OCI-LY7 (cell line): ENCODE measurements at regions not wholly inside any gene's neighbourhood (a gene's known extent, or its start where the extent isn't known, plus 50 kb on each side); places are given as distances from the start of the nearest gene placed in this dataset.
"Not testable (repeated sequence)": the region's sequence is repeated elsewhere in the genome, so short reads cannot be mapped to it uniquely, and the experiment has no call there.

ENCODE experiments used
- EZH2phosphoT487 ChIP-seq: fragments of 200-600 bp; sonication (generic); IDR thresholded peaks from 2 replicates; pipeline ENCODE4 v1.6.1; 2018; ENCODE audit warnings: low read depth, borderline replicate concordance, mild to moderate bottlenecking, mixed run types, antibody characterized with exemption, low read length, moderate library complexity, mixed read lengths
- TF ChIP-seq, protein P1 (sequence below): fragments of 200-600 bp; sonication (generic); conservative IDR thresholded peaks from 2 replicates; pipeline ENCODE4 v1.5.1; 2014; ENCODE audit warnings: mild to moderate bottlenecking, antibody characterized with exemption, low read length, moderate library complexity, mixed read lengths

DNA sequence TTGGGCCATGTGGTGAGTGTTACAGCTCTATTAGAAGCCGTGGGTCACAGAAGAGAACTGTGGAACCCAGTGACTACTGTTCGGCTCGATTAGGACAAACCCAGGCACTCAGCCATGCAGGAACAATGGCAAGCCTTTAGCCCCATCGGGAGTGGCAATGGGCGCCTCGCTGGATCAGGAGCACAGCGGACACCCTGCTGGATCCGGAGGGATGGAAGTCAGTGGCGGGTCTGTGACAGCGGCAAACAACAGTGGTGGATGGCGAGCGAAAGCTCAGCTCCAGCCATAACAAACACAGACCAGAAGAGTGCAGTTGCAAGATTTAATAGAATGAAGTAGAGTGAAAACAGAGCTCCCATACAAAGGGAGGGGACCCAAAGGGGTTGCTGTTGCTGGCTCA, 297.8 kb downstream of the ZPLD1 start:
- TF ChIP-seq, protein P1, sequence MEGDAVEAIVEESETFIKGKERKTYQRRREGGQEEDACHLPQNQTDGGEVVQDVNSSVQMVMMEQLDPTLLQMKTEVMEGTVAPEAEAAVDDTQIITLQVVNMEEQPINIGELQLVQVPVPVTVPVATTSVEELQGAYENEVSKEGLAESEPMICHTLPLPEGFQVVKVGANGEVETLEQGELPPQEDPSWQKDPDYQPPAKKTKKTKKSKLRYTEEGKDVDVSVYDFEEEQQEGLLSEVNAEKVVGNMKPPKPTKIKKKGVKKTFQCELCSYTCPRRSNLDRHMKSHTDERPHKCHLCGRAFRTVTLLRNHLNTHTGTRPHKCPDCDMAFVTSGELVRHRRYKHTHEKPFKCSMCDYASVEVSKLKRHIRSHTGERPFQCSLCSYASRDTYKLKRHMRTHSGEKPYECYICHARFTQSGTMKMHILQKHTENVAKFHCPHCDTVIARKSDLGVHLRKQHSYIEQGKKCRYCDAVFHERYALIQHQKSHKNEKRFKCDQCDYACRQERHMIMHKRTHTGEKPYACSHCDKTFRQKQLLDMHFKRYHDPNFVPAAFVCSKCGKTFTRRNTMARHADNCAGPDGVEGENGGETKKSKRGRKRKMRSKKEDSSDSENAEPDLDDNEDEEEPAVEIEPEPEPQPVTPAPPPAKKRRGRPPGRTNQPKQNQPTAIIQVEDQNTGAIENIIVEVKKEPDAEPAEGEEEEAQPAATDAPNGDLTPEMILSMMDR: not testable (repeated sequence)
- TF ChIP-seq EZH2phosphoT487: not testable (repeated sequence)
